ENCODE measurements at regions not wholly inside any gene's neighbourhood (a gene's known extent, or its start where the extent isn't known, plus 50 kb on each side); places are given as distances from the start of the nearest gene placed in this dataset.

GRCh38 chr15:35596285-35596684 is 50.3 kb upstream of the DPH6 start:
- Mint-ChIP-seq H3K9me3 (peaks cover 4% of the 10 kb centered on the region), H3K36me3 (ENCODE audit: low read depth) (peaks cover 3% of the 10 kb centered on the region), H3K27ac (no peak overlapping the region), H3K4me1 (ENCODE audit: low read depth) (no peaks in the 10 kb centered on the region), H3K4me3 (no peak overlapping the region), H3K27me3 (peaks cover 5% of the 10 kb centered on the region)
- intact Hi-C loops (cut with micrococcal nuclease), result no loop called here
- CTCF ChIA-PET, result no interaction called here
- DNase-seq (no peak), ATAC-seq (no peak)
- POLR2A ChIA-PET, result no interaction called here
- no peak for TF ChIP-seq CTCF (IDR thresholded peaks at IDR 0.05)

GRCh38 chr15:35602836-35603235 is 56.9 kb upstream of the DPH6 start:
- H3K36me3 Mint-ChIP-seq (ENCODE audit: low read depth), result no peaks in the 10 kb centered on the region
- peaks cover 2% of the 10 kb centered on the region for H3K4me1 Mint-ChIP-seq (ENCODE audit: low read depth)
- H3K27ac Mint-ChIP-seq, result no peak overlapping the region
- no peak overlapping the region for H3K4me3 Mint-ChIP-seq
- H3K9me3 Mint-ChIP-seq, result no peaks in the 10 kb centered on the region
- no peak for ATAC-seq
- POLR2A ChIA-PET, result no interaction called here
- TF ChIP-seq CTCF (IDR thresholded peaks at IDR 0.05), result no peak
- intact Hi-C loops (cut with micrococcal nuclease), result no loop called here
- no peaks in the 10 kb centered on the region for H3K27me3 Mint-ChIP-seq
- no peak for DNase-seq
- CTCF ChIA-PET, result no interaction called here

GRCh38 chr15:35603301-35603700 is 57.3 kb upstream of the DPH6 start:
- H3K27me3 Mint-ChIP-seq, result no peaks in the 10 kb centered on the region
- CTCF ChIA-PET, result no interaction called here
- H3K4me1 Mint-ChIP-seq (ENCODE audit: low read depth), result peaks cover 2% of the 10 kb centered on the region
- H3K9me3 Mint-ChIP-seq, result no peaks in the 10 kb centered on the region
- H3K27ac Mint-ChIP-seq, result no peak overlapping the region
- ATAC-seq, result no peak
- POLR2A ChIA-PET, result no interaction called here
- no peak overlapping the region for H3K4me3 Mint-ChIP-seq
- TF ChIP-seq CTCF (IDR thresholded peaks at IDR 0.05), result no peak
- no peak for DNase-seq
- H3K36me3 Mint-ChIP-seq (ENCODE audit: low read depth), result no peaks in the 10 kb centered on the region
- intact Hi-C loops (cut with micrococcal nuclease), result no loop called here

- H3K9me3 Mint-ChIP-seq, result no peaks in the 10 kb centered on the region
- intact Hi-C loops (cut with micrococcal nuclease), result no loop called here
- ChIA-PET CTCF (no interaction called here), POLR2A (no interaction called here)
- no peak overlapping the region for H3K4me3 Mint-ChIP-seq
- H3K4me1 Mint-ChIP-seq (ENCODE audit: low read depth), result peaks cover 2% of the 10 kb centered on the region
- no peaks in the 10 kb centered on the region for H3K36me3 Mint-ChIP-seq (ENCODE audit: low read depth)
- no peak overlapping the region for H3K27ac Mint-ChIP-seq
- TF ChIP-seq CTCF (IDR thresholded peaks at IDR 0.05), result no peak
- no peak for ATAC-seq
- DNase-seq, result no peak
- no peaks in the 10 kb centered on the region for H3K27me3 Mint-ChIP-seq
Observed at GRCh38 chr15:35603856-35604255, 57.9 kb upstream of the DPH6 start.

- Mint-ChIP-seq H3K27me3 (no peaks in the 10 kb centered on the region), H3K4me1 (ENCODE audit: low read depth) (peaks cover 2% of the 10 kb centered on the region), H3K27ac (no peak overlapping the region), H3K4me3 (no peak overlapping the region), H3K9me3 (peaks cover 2% of the 10 kb centered on the region), H3K36me3 (ENCODE audit: low read depth) (no peaks in the 10 kb centered on the region)
- intact Hi-C loops (cut with micrococcal nuclease), result no loop called here
- no peak for DNase-seq
- ChIA-PET POLR2A (no interaction called here), CTCF (no interaction called here)
- no peak for ATAC-seq
- TF ChIP-seq CTCF (IDR thresholded peaks at IDR 0.05), result no peak
Observed at GRCh38 chr15:35605764-35606449, 59.9 kb upstream of the DPH6 start.
